22Rv1 (cell line): ENCODE measurements at regions not wholly inside any gene's neighbourhood (a gene's known extent, or its start where the extent isn't known, plus 50 kb on each side); places are given as distances from the start of the nearest gene placed in this dataset.

Source experiments
- CTCF ChIP-seq: fragments of 450-650 bp; IDR thresholded peaks from 2 replicates; pipeline ENCODE4 v1.5.1; 2017; ENCODE audit warnings: mild to moderate bottlenecking
- ZFX ChIP-seq: fragments of 450-650 bp; IDR thresholded peaks from 2 replicates; pipeline ENCODE4 v1.6.1; 2017; ENCODE audit warnings: antibody characterized with exemption, borderline replicate concordance

GRCh38 chr2:56540467-56540866 is 356.7 kb downstream of the CCDC85A start:
- no peak for TF ChIP-seq CTCF
- no peak for TF ChIP-seq ZFX
